ENCODE measurements at regions not wholly inside any gene's neighbourhood (a gene's known extent, or its start where the extent isn't known, plus 50 kb on each side); places are given as distances from the start of the nearest gene placed in this dataset.

GRCh38 chr2:71857636-71858035 lies 290.0 kb downstream of the CYP26B1 start:
- WGBS (ENCODE audit: insufficient coverage, low coverage, missing lambda C conversion rate), result 3% methylated on average over 4 of the region's 6 CpGs
- Histone ChIP-seq H3K9ac (ENCODE audit: insufficient read depth in 1 of 2, low read depth in 2 of 2, low read length in 2 of 2) (no peak overlapping the region), H3K4me3 (no peak overlapping the region), H3K9me3 (replicated peaks; ENCODE audit: control insufficient read depth, insufficient read depth, low read depth, low read length) (no peaks in the 10 kb centered on the region), H3K27ac (ENCODE audit: extremely low read depth, low read depth, low read length) (no peak overlapping the region), H3K79me2 (ENCODE audit: control insufficient read depth, insufficient read depth, low read length) (no peaks in the 10 kb centered on the region), H3K4me1 (replicated peaks in 1 of 2; ENCODE audit: control insufficient read depth in 2 of 2, insufficient read depth in 2 of 2, low read length in 2 of 2) (no peaks in the 10 kb centered on the region), H4K20me1 (replicated peaks; ENCODE audit: control insufficient read depth, insufficient read depth, low read length) (no peaks in the 10 kb centered on the region; the same call in 1 of the 2 replicates), H2AFZ (ENCODE audit: low read depth, low read length) (no peak overlapping the region), H3K27me3 (ENCODE audit: control insufficient read depth in 2 of 2, insufficient read depth in 2 of 2, low read length in 2 of 2) (peaks cover 0 to 30% of the 10 kb centered on the region in 2 experiments; a peak in 4 of 5 replicates), H3K4me2 (ENCODE audit: insufficient read depth, low read length) (no peak overlapping the region), H3K36me3 (ENCODE audit: control insufficient read depth, insufficient read depth, low read length) (no peaks in the 10 kb centered on the region), H3K9me1 (ENCODE audit: control insufficient read depth, insufficient read depth, low read length) (no peaks in the 10 kb centered on the region)
- POLR2A ChIA-PET, result no interaction called here
- in situ Hi-C loops (cut with MboI), result no loop called here
- no TSS peak for BruUV-seq (replicated peaks)
- no peak for ATAC-seq
- intact Hi-C loops (cut with micrococcal nuclease), result no loop called here
- CTCF ChIA-PET (ENCODE audit: low intra/inter-chr PET ratio), result no interaction called here
- DNase-seq (ENCODE audit: extremely low read depth in 1 of 4, low spot score in 3 of 4), result no peak
- no peak for FAIRE-seq
- TF ChIP-seq XRCC3 (IDR thresholded peaks at IDR 0.05) (no peak), ARID2 (IDR thresholded peaks at IDR 0.05) (no peak), ZNF778 (CRISPR knock-in tag; IDR thresholded peaks at IDR 0.05) (no peak), ZNF75A (CRISPR knock-in tag; IDR thresholded peaks at IDR 0.05) (no peak), HMBOX1 (IDR thresholded peaks at IDR 0.05) (no peak), ZBTB17 (CRISPR knock-in tag; IDR thresholded peaks at IDR 0.05) (no peak), TAF7 (tag; IDR thresholded peaks at IDR 0.05) (no peak), ZHX1 (conservative IDR thresholded peaks at IDR 0.05; ENCODE audit: low read length) (no peak), ZFPM2 (CRISPR knock-in tag; IDR thresholded peaks at IDR 0.05) (no peak), ZNF324 (CRISPR knock-in tag; IDR thresholded peaks at IDR 0.05) (no peak), NCOA2 (IDR thresholded peaks at IDR 0.05; ENCODE audit: partially characterized antibody in 2 of 2) (no peak), SAFB (IDR thresholded peaks at IDR 0.05; ENCODE audit: borderline replicate concordance, low read depth, low read length) (no peak), ZFP1 (CRISPR knock-in tag; IDR thresholded peaks at IDR 0.05) (no peak)

Data from K562 (cell line).